ENCODE measurements at regions not wholly inside any gene's neighbourhood (a gene's known extent, or its start where the extent isn't known, plus 50 kb on each side); places are given as distances from the start of the nearest gene placed in this dataset.

DNA sequence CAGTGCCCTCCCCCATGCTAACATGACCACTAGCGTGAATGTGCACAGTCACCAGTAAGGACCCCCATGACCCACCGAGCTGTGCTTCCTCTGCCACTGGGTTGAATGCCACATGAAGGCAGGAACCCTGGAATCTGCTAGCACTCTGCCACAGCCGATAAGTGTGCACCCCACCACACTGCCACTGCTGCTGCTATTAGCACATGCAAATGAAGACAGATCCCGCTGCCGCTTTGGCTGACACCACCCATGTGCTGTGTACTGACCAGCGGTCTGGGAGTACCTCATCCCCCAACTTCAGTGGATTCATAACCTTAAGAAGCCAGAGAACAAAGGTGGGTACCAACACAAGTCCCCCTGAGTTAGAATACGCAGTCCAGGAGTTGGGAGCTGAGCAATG is 200.9 kb upstream of the ARHGEF9 start:
- H3K4me3 ChIP-seq = no peak overlapping the region
- no peaks in the 10 kb centered on the region for H4K20me1 ChIP-seq (replicated peaks; ENCODE audit: insufficient read depth)
- H2AFZ ChIP-seq = no peak overlapping the region
- no peaks in the 10 kb centered on the region for H3K9me2 ChIP-seq (ENCODE audit: insufficient read depth)
- no peaks in the 10 kb centered on the region for H3K36me3 Mint-ChIP-seq (ENCODE audit: low read depth)
- no peaks in the 10 kb centered on the region for H3K4me1 ChIP-seq (ENCODE audit: insufficient read depth)
- H3F3A ChIP-seq (replicated peaks; ENCODE audit: low read depth) = no peaks in the 10 kb centered on the region
- no peaks in the 10 kb centered on the region for H3K27me3 Mint-ChIP-seq (ENCODE audit: insufficient read depth, low read depth, poor library complexity)
- H3K4me3 Mint-ChIP-seq = no peak overlapping the region
- no peaks in the 10 kb centered on the region for H3K9me3 Mint-ChIP-seq
- H3K36me3 ChIP-seq (ENCODE audit: insufficient read depth) = no peaks in the 10 kb centered on the region
- no peaks in the 10 kb centered on the region for H3K4me1 Mint-ChIP-seq
- no peak overlapping the region for H3K4me2 ChIP-seq
- ATAC-seq (no peak), DNase-seq (ENCODE audit: low spot score) (no peak)
- H3K27ac ChIP-seq (ENCODE audit: low read depth) = no peak overlapping the region
- TF ChIP-seq EZH2 (IDR thresholded peaks at IDR 0.05; ENCODE audit: low read depth, unreplicated experiment) = no peak
- no peak for TF ChIP-seq ZNF331 (CRISPR knock-in tag; IDR thresholded peaks at IDR 0.05; ENCODE audit: low read depth)
- no peak for TF ChIP-seq POLR2AphosphoS5 (IDR thresholded peaks at IDR 0.05; ENCODE audit: low read depth)
- TF ChIP-seq, protein P1, sequence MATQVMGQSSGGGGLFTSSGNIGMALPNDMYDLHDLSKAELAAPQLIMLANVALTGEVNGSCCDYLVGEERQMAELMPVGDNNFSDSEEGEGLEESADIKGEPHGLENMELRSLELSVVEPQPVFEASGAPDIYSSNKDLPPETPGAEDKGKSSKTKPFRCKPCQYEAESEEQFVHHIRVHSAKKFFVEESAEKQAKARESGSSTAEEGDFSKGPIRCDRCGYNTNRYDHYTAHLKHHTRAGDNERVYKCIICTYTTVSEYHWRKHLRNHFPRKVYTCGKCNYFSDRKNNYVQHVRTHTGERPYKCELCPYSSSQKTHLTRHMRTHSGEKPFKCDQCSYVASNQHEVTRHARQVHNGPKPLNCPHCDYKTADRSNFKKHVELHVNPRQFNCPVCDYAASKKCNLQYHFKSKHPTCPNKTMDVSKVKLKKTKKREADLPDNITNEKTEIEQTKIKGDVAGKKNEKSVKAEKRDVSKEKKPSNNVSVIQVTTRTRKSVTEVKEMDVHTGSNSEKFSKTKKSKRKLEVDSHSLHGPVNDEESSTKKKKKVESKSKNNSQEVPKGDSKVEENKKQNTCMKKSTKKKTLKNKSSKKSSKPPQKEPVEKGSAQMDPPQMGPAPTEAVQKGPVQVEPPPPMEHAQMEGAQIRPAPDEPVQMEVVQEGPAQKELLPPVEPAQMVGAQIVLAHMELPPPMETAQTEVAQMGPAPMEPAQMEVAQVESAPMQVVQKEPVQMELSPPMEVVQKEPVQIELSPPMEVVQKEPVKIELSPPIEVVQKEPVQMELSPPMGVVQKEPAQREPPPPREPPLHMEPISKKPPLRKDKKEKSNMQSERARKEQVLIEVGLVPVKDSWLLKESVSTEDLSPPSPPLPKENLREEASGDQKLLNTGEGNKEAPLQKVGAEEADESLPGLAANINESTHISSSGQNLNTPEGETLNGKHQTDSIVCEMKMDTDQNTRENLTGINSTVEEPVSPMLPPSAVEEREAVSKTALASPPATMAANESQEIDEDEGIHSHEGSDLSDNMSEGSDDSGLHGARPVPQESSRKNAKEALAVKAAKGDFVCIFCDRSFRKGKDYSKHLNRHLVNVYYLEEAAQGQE (IDR thresholded peaks at IDR 0.05; ENCODE audit: unreplicated experiment) = no peak
- no peak for TF ChIP-seq CREB1 (CRISPR knock-in tag; IDR thresholded peaks at IDR 0.05; ENCODE audit: low read depth)
- TF ChIP-seq STAT1 (IDR thresholded peaks at IDR 0.05; ENCODE audit: unreplicated experiment) = no peak
- TF ChIP-seq ETS1 (IDR thresholded peaks at IDR 0.05) = no peak
- no peak for TF ChIP-seq EZH2phosphoT487 (IDR thresholded peaks at IDR 0.05; ENCODE audit: unreplicated experiment)
- no peak for TF ChIP-seq NANOG (IDR thresholded peaks at IDR 0.05; ENCODE audit: borderline replicate concordance)
- TF ChIP-seq JUNB (IDR thresholded peaks at IDR 0.05; ENCODE audit: unreplicated experiment) = no peak
- no peak for TF ChIP-seq ZNF114 (CRISPR knock-in tag; IDR thresholded peaks at IDR 0.05)
- TF ChIP-seq, protein P2, sequence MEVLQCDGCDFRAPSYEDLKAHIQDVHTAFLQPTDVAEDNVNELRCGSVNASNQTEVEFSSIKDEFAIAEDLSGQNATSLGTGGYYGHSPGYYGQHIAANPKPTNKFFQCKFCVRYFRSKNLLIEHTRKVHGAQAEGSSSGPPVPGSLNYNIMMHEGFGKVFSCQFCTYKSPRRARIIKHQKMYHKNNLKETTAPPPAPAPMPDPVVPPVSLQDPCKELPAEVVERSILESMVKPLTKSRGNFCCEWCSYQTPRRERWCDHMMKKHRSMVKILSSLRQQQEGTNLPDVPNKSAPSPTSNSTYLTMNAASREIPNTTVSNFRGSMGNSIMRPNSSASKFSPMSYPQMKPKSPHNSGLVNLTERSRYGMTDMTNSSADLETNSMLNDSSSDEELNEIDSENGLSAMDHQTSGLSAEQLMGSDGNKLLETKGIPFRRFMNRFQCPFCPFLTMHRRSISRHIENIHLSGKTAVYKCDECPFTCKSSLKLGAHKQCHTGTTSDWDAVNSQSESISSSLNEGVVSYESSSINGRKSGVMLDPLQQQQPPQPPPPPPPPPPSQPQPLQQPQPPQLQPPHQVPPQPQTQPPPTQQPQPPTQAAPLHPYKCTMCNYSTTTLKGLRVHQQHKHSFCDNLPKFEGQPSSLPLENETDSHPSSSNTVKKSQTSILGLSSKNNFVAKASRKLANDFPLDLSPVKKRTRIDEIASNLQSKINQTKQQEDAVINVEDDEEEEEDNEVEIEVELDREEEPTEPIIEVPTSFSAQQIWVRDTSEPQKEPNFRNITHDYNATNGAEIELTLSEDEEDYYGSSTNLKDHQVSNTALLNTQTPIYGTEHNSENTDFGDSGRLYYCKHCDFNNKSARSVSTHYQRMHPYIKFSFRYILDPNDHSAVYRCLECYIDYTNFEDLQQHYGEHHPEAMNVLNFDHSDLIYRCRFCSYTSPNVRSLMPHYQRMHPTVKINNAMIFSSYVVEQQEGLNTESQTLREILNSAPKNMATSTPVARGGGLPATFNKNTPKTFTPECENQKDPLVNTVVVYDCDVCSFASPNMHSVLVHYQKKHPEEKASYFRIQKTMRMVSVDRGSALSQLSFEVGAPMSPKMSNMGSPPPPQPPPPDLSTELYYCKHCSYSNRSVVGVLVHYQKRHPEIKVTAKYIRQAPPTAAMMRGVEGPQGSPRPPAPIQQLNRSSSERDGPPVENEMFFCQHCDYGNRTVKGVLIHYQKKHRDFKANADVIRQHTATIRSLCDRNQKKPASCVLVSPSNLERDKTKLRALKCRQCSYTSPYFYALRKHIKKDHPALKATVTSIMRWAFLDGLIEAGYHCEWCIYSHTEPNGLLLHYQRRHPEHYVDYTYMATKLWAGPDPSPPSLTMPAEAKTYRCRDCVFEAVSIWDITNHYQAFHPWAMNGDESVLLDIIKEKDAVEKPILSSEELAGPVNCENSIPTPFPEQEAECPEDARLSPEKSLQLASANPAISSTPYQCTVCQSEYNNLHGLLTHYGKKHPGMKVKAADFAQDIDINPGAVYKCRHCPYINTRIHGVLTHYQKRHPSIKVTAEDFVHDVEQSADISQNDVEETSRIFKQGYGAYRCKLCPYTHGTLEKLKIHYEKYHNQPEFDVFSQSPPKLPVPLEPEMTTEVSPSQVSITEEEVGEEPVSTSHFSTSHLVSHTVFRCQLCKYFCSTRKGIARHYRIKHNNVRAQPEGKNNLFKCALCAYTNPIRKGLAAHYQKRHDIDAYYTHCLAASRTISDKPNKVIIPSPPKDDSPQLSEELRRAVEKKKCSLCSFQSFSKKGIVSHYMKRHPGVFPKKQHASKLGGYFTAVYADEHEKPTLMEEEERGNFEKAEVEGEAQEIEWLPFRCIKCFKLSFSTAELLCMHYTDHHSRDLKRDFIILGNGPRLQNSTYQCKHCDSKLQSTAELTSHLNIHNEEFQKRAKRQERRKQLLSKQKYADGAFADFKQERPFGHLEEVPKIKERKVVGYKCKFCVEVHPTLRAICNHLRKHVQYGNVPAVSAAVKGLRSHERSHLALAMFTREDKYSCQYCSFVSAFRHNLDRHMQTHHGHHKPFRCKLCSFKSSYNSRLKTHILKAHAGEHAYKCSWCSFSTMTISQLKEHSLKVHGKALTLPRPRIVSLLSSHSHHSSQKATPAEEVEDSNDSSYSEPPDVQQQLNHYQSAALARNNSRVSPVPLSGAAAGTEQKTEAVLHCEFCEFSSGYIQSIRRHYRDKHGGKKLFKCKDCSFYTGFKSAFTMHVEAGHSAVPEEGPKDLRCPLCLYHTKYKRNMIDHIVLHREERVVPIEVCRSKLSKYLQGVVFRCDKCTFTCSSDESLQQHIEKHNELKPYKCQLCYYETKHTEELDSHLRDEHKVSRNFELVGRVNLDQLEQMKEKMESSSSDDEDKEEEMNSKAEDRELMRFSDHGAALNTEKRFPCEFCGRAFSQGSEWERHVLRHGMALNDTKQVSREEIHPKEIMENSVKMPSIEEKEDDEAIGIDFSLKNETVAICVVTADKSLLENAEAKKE (CRISPR knock-in tag; IDR thresholded peaks at IDR 0.05) = no peak
- TF ChIP-seq, protein P3, sequence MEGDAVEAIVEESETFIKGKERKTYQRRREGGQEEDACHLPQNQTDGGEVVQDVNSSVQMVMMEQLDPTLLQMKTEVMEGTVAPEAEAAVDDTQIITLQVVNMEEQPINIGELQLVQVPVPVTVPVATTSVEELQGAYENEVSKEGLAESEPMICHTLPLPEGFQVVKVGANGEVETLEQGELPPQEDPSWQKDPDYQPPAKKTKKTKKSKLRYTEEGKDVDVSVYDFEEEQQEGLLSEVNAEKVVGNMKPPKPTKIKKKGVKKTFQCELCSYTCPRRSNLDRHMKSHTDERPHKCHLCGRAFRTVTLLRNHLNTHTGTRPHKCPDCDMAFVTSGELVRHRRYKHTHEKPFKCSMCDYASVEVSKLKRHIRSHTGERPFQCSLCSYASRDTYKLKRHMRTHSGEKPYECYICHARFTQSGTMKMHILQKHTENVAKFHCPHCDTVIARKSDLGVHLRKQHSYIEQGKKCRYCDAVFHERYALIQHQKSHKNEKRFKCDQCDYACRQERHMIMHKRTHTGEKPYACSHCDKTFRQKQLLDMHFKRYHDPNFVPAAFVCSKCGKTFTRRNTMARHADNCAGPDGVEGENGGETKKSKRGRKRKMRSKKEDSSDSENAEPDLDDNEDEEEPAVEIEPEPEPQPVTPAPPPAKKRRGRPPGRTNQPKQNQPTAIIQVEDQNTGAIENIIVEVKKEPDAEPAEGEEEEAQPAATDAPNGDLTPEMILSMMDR (conservative IDR thresholded peaks at IDR 0.05; ENCODE audit: low read depth in 2 of 2) = no peak
- H3K79me2 ChIP-seq (replicated peaks; ENCODE audit: insufficient read depth) = no peaks in the 10 kb centered on the region
- H3K27ac Mint-ChIP-seq = no peak overlapping the region
- no peaks in the 10 kb centered on the region for H3K27me3 ChIP-seq (ENCODE audit: insufficient read depth)
